DOHH2 (cell line): ENCODE measurements at regions not wholly inside any gene's neighbourhood (a gene's known extent, or its start where the extent isn't known, plus 50 kb on each side); places are given as distances from the start of the nearest gene placed in this dataset.

Source experiments
- H3F3A ChIP-seq: fragments of 200-600 bp; sonication (generic), shearing (Covaris generic); 2 replicates; pipeline ENCODE4 v1.6.0; 2016; ENCODE audit warnings: antibody characterized with exemption, mild to moderate bottlenecking; ENCODE audit not compliant: control insufficient read depth, insufficient read depth
- H3K27ac ChIP-seq: fragments of 200-600 bp; sonication (generic); 2 replicates; pipeline ENCODE4 v1.5.1; 2014; ENCODE audit warnings: low read depth, mild to moderate bottlenecking, low read length, moderate library complexity
- H3K27me3 ChIP-seq: fragments of 200-600 bp; sonication (generic); 2 replicates; pipeline ENCODE4 v1.6.1; 2014; ENCODE audit warnings: mild to moderate bottlenecking, low read length, mixed read lengths; ENCODE audit not compliant: control insufficient read depth
- H3K36me3 ChIP-seq: fragments of 200-600 bp; sonication (generic); 2 replicates; pipeline ENCODE4 v1.6.1; 2014; ENCODE audit warnings: mild to moderate bottlenecking, low read length, moderate library complexity, mixed read lengths; ENCODE audit not compliant: control insufficient read depth
- H3K4me1 ChIP-seq: fragments of 200-600 bp; sonication (generic); 2 replicates; pipeline ENCODE4 v1.6.1; 2014; ENCODE audit warnings: mild to moderate bottlenecking, low read length, mixed read lengths; ENCODE audit not compliant: control insufficient read depth
- H3K4me2 ChIP-seq: fragments of 200-600 bp; sonication (generic); 2 replicates; pipeline ENCODE4 v1.6.0; 2014; ENCODE audit warnings: mild to moderate bottlenecking, low read length, moderate library complexity
- H3K4me3 ChIP-seq: fragments of 200-600 bp; sonication (generic); 2 replicates; pipeline ENCODE4 v1.5.1; 2014; ENCODE audit warnings: mild to moderate bottlenecking, low read length, mixed read lengths
- H3K79me2 ChIP-seq: fragments of 200-600 bp; sonication (generic); 2 replicates; pipeline ENCODE4 v1.6.1; 2014; ENCODE audit warnings: mild to moderate bottlenecking, low read length, mixed read lengths; ENCODE audit not compliant: control insufficient read depth
- H3K9me2 ChIP-seq: fragments of 200-600 bp; sonication (generic); replicated peaks from 2 replicates; pipeline ENCODE4 v1.6.1; 2014; ENCODE audit warnings: mild to moderate bottlenecking, low read length, mixed read lengths; ENCODE audit not compliant: control insufficient read depth
- H3K9me3 ChIP-seq: fragments of 200-600 bp; sonication (generic); 2 replicates; pipeline ENCODE4 v1.6.1; 2014; ENCODE audit warnings: antibody characterized with exemption, low read length, mixed read lengths; ENCODE audit not compliant: control insufficient read depth, insufficient read depth
- H4K20me1 ChIP-seq: fragments of 200-600 bp; sonication (generic); 2 replicates; pipeline ENCODE4 v1.6.0; 2014; ENCODE audit warnings: low read depth, mild to moderate bottlenecking, antibody characterized with exemption, low read length, moderate library complexity; ENCODE audit not compliant: control insufficient read depth, insufficient read depth
- EZH2phosphoT487 ChIP-seq: fragments of 200-600 bp; sonication (generic); IDR thresholded peaks from 2 replicates; pipeline ENCODE4 v1.6.1; 2017; ENCODE audit warnings: borderline replicate concordance, mild to moderate bottlenecking, antibody characterized with exemption, low read length, moderate library complexity, mixed read lengths
- TF ChIP-seq, protein P1 (sequence below): fragments of 200-600 bp; sonication (generic); IDR thresholded peaks from one replicate; pipeline ENCODE4 v1.5.1; 2014; ENCODE audit warnings: antibody characterized with exemption, mild to moderate bottlenecking, low read depth, low read length; ENCODE audit not compliant: poor library complexity, severe bottlenecking

DNA sequence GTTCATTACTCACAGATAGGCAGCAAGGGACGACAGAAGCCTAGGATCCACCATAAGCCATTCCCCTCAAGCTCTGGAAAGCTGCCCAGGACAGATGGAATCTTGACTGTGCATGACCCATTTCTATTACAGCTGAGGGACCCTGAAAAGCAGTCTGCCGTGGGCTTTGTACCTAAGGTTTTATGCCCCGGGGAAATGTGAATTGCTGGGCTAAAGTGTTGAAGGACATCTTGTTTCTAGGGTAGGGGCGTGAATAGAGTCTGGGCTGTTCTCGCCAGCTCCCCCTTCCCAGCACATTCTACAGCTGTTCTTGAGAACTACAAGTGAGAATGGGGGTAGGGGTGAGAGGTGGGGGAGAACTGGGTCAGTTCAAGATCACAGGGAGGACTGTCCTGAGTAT is 53.6 kb upstream of the TMTC4 start:
- no peak overlapping the region for H3K4me2 ChIP-seq
- H3K4me1 ChIP-seq, result no peaks in the 10 kb centered on the region
- no peak for TF ChIP-seq EZH2phosphoT487
- TF ChIP-seq, protein P1, sequence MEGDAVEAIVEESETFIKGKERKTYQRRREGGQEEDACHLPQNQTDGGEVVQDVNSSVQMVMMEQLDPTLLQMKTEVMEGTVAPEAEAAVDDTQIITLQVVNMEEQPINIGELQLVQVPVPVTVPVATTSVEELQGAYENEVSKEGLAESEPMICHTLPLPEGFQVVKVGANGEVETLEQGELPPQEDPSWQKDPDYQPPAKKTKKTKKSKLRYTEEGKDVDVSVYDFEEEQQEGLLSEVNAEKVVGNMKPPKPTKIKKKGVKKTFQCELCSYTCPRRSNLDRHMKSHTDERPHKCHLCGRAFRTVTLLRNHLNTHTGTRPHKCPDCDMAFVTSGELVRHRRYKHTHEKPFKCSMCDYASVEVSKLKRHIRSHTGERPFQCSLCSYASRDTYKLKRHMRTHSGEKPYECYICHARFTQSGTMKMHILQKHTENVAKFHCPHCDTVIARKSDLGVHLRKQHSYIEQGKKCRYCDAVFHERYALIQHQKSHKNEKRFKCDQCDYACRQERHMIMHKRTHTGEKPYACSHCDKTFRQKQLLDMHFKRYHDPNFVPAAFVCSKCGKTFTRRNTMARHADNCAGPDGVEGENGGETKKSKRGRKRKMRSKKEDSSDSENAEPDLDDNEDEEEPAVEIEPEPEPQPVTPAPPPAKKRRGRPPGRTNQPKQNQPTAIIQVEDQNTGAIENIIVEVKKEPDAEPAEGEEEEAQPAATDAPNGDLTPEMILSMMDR, result no peak
- H3F3A ChIP-seq, result no peaks in the 10 kb centered on the region
- H3K36me3 ChIP-seq, result no peaks in the 10 kb centered on the region
- H4K20me1 ChIP-seq, result no peaks in the 10 kb centered on the region
- H3K27ac ChIP-seq, result no peak overlapping the region
- no peaks in the 10 kb centered on the region for H3K9me3 ChIP-seq
- H3K27me3 ChIP-seq, result peaks cover 4% of the 10 kb centered on the region; the same call in 1 of the 2 replicates
- no peak overlapping the region for H3K4me3 ChIP-seq
- no peaks in the 10 kb centered on the region for H3K9me2 ChIP-seq
- no peaks in the 10 kb centered on the region for H3K79me2 ChIP-seq

DNA sequence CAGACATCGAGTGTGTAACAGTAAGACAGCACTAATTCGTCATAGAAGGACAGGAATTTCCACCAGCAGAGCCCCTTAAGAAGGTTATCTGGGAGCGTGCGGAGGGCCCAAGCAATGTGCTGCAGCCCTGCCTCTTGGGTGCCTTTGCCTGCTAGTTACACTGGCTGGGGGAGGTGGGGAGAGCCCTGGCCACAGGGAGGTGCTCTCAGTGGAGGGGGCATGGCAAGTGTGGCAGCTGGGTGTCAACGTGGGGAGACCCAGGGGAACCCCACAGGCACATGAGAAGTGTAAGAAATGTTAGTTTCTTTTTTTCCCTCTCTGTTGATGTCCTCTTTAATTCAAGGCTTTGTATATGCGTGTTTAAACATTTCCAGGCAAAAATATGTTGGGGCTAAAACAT is 50.9 kb upstream of the TMTC4 start:
- H3K9me2 ChIP-seq, result no peaks in the 10 kb centered on the region
- no peaks in the 10 kb centered on the region for H3F3A ChIP-seq

DNA sequence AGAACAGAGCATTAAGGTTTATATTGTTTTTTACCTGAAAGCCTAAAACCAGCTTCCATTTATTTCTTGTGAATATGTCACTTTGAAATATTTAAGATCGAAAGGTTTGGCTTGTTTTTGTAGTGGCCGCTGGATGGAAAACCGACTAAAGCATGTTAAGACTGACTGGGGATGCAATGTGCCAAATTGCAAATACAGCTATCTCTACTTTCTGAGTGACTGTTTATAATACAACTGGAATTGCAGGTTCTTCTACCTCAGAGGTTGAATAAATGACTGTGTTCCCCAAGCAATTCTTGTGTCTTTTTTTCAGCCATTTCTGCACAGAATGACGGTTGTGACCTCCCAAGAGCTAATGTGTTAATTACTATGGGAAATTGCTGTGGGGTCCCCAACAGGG is 50.0 kb upstream of the TMTC4 start:
- Histone ChIP-seq H3K27me3 (no peaks in the 10 kb centered on the region), H3K4me1 (no peaks in the 10 kb centered on the region), H3K36me3 (no peaks in the 10 kb centered on the region), H4K20me1 (no peaks in the 10 kb centered on the region), H3K27ac (no peak overlapping the region), H3K4me3 (no peak overlapping the region), H3K79me2 (no peaks in the 10 kb centered on the region), H3K9me2 (no peaks in the 10 kb centered on the region), H3K9me3 (no peaks in the 10 kb centered on the region), H3F3A (no peaks in the 10 kb centered on the region), H3K4me2 (no peak overlapping the region)
- TF ChIP-seq EZH2phosphoT487, result no peak
- TF ChIP-seq, protein P1, result no peak

More for the DNA sequence above, 50.9 kb upstream of the TMTC4 start:
- no peak for TF ChIP-seq EZH2phosphoT487
- TF ChIP-seq, protein P1, result no peak
- Histone ChIP-seq H3K4me3 (no peak overlapping the region), H3K27me3 (peaks cover under 1% of the 10 kb centered on the region; the same call in 1 of the 2 replicates), H3K79me2 (no peaks in the 10 kb centered on the region), H3K36me3 (no peaks in the 10 kb centered on the region), H3K4me1 (no peaks in the 10 kb centered on the region), H4K20me1 (no peaks in the 10 kb centered on the region), H3K4me2 (no peak overlapping the region), H3K9me3 (no peaks in the 10 kb centered on the region), H3K27ac (no peak overlapping the region)
